ENCODE measurements at regions not wholly inside any gene's neighbourhood (a gene's known extent, or its start where the extent isn't known, plus 50 kb on each side); places are given as distances from the start of the nearest gene placed in this dataset.

DNA sequence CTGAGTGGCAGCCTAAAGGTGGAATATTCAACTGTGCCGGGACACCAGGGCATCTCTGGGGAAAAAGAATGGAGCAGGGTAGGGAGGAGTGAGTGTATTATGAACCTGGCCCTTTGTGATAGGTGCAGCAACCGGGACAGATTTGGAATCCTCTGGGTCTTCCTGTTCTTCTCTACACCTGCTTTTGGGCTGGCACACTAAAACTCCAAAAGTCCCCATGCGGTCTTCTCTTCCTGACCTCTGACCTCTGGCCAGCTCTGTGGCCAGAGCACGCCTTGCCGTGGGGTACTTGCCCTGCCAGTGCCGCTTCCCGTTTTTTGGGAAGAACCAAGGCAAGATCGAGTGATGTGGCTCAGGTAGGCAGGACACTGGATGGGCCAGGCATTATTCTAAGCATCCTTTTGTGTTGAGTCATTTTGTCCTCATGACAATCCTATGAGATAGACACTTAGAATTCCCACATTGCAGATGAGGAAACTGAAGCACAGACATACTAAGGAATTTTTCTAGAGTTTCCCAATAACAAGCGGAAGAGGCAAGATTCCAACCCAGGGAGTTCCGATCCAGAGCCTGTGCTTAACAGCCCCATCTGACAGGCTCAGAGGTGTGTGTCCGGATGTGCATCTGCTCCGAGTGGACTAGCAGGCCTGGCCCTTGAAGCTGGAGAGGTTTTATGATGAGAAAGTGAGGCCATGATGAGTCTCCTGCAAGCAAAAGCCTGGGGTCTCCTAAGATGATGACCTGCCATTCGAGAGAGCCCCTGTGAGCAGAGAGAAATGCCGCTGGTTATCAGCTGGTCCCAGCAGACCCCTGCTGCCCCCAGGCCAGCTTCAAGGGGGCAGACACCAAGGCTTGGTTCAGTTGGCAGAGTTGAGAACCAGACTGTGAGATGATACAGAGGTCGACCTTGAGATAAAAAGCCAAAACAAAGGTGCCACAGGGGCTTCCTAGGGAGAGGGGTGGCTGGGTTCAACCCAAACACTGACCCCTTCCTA lies 67.9 kb upstream of the ESRRB start:
- no peak for DNase-seq

DNA sequence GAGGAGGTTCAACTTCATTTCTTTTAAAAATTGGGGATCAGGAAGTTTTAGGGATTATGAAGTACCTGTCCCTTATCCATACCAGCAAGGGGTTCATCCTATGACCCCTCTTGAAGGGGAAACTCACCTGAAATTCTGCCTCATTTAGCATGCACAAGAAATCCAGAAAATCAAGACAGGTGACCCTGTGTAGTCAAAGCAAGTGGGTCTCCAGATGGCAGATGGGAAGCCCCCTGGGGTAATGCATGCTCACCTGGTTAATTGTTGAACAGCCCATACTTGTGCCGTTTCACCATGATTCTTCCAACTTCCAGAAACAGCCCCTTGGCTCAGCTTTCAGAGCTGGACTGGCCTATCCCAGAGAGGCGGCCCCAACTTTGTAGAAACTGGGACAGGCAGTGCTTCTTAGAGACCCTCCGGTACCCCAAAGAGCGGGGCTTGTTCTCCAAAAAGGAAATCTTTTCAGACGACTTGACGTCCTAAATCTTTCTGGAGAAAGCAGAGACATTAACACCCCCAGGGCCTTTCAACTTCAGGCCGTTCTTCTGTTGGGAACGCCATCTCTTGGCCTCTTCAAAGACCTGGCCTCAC lies 66.3 kb upstream of the ESRRB start:
- DNase-seq: no peak

DNA sequence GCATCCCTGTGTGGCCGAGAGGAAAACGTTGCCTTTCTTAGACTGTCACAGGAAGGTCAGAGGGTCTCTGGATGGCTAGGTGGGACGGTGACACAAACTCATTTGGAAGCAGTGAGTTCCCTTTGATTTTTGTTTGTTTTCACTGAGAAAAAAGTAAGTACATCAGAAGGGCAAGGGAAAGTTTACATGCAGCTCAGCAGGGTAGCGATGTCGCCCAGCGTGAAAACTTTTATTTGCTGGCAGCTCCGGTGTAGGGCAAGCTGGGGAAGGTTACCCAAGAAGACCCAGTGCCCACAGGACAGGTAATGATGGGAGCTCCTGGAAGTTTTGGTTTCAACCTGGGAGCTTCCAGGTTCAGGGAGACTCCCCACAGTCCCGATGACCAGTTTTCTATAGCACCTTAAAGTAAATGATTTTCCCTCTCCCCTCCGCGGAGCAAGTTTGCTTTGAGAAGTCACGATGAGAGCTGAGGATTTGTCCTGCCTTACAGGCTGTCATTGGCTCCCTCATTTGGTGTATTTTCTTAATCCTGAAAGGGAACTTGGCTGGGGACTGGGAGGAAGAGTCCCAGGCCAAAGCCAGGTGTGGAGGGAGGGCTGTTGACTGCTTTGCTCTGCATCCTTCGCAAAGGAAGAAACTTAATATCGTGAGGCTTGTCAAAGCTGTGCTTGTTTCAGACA lies 64.7 kb upstream of the ESRRB start:
- no peak for DNase-seq

DNA sequence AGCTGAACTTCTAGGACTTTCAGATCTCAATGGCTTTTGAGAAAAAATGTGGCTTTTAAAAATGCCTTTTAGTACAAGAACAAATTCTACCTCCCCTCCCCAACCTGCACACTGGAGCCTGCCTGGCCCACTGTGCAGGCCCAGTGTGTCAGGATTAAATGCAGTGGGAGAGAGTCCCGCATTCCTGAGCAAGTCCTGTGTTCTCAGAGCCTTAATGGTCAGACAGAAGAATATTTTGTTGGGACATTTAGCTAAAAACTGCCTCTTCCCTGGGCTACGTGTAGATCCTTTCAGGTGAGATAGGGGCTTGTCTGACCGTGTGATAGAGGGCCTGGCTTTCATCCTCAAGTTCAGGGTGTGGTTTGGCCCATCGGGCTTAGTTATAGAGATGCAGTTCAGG lies 63.1 kb upstream of the ESRRB start:
- DNase-seq: no peak

DNA sequence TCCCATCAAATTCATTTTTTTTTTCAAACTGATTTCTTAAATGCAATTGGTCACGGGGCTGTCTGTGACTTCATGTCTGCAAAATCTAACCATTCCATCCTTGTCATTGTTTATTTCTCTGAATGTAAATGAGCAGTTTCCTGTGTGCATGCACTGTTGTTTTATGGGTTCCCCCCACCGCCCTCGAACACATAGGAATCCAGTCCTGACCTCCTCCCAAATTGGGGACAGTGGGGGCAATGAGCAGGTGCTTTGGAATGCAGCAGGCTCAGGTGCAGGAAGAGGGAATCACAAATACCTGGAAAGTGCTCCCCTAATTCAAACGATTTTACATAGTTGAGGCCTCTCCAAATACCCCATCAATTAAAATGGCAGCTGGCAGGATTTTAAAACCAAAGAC lies 62.6 kb upstream of the ESRRB start:
- no peak for DNase-seq

DNA sequence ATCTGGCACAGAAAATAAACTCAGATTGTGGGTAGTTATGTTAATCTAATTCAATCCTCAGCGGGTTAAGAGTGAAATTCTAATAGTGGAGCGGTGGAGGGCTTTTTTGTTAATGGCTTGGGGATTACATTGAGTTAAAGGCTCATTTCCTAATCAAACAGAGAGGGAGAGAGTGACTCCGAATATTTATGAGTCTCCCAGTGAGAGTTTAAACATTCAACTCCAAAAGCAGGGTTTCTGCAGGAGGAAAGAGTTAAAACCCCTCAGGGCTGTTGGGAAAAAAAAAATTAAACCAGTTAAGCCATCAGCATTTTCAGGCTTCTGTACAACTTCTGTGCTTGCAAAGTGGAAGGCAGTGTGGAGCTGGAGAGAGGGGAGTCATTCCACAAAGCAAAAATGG lies 62.1 kb upstream of the ESRRB start:
- no peak for DNase-seq

DNA sequence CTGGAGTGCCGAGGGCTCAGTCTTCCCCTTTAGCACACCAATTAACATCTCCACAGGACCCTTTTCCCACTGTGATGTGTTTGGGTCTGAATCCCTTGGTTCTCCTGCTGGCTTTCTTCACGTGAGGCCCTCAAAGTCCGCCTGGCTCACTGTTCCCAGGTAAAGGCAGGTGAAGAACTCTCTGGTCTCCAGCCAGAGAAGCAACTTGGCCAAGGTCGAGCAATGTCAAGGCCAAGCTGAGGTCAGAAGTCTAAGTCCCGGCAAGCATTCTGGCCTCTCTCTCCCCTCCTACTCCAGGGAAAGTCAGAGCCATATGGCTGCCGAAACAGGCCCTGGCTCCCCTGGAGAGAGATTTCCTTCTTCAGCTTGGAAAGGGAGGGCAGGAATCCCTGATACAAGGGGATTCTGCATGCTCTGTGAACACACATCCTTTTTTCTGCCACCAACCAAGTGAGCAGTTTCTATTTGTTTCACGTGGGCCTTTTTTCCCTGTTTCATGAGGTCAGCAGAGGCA lies 61.4 kb upstream of the ESRRB start:
- no peak for DNase-seq

DNA sequence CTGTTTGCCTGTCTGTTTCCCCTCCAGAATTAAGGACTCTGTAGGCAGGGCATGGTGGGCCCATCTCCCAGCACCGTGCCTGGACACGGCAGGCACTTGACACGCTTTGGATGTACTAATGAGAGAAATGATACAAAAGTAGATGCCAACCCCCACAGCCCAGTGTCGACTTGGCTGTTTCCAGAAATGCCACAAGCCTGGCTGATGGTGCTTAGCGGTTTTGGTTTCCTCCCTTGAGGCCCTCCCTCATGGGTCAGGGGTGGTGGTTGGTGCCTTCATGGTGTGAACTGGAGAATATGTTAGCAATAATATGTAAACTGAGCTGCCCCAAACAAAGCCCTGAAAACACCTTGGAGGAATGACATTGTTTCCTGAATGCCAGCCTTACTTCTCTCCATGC lies 55.5 kb upstream of the ESRRB start:
- no peak for DNase-seq

DNA sequence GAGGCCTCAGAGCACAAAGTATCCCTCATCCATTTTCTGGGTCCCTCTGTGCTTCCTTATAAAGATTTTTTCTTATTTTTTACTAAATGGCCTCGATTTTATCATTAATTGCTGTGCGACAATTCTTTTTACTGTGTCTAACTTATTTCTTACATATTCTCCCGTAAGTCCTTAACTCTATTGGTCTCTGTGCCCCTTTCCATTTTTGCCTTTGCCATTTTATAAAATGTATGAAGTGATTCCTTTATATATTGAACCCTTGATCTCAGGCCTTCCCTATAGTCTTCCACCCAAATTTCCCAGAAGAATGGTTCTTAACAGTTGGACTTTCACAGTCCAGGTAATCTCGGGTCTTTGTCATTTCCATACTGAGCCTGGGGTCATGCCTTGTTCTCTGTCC lies 55.0 kb upstream of the ESRRB start:
- DNase-seq: no peak

DNA sequence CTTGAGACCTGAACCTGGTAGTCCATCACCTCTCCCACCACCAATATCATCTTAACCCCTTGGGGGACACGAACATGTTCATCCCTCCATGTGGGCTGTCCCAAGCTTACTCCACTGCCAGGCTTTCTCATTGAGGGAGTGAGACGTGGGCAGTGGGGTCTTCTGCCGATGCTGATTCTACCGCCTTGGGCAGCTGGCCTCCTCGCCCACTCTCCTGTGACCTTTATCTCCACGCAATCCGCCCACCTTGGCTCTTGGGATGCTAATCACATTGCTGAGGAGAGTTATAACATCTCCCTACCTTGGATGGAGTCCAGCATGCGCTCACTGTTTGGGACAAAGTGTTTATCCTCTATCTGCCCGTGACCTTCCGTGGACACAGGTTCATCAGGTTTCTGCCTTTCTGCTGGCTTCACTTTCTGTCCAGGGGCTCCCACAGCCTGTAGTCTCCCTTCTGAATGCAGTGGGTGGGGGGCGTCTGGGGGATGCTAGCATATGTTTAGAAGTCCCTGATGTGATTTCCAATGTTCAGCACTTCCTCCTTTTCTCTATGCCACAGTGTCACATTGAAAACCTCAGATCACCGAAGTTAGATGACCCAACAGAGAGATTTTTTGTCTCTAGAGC lies 53.2 kb upstream of the ESRRB start:
- DNase-seq: no peak

DNA sequence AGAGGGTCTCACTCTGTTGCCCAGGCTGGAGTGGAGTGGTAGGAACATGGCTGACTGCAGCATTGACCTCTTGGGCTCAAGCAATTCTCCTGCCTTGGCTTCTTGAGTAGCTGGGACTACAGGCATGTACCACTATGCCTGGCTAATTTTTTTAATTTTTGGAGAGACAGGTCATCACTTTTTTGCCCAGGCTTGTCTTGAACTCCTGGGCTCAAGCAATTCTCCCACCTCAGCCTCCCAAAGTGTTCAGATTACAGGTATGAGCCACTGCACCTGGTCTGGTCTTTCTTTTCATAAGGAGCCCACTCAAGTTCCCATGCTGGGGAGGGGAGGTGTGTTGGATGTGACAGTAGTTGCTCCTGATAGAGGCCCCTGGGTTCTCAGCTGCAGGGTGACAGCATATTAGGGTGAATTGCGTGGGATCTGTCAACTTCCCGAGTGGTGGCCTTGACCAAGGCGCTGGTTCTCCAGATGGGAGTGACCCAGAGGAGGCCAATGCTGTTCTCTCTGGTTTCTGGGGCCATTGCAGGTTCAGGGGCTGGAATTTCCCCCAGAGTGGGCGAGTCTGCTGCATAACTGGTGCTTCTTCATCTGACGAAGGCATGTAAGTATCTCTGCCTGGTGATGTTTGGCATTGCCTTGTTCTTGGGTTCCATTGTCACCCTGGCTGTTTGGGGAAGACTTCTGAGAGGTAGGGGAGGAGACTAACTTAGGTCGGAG lies 52.4 kb upstream of the ESRRB start:
- DNase-seq: no peak

DNA sequence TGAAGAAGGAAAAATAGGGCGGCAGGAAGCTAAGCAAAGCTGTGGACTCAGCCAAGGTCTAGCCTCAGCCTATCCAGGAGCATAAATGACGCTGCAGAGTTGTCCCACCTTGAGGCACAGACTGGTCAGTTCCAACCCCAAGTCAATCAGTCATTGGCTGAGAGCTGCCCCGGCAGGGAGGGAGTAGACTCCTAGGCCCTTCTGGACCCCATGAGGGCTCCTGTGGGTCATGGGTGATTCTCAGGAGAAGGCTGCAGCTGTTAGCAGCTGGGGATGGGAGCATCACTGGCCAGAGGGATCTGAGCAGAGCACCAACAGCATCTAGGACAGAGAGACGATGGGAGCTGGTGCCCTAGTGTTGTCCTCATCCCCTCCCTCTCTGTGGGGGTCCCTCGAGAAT lies 51.8 kb upstream of the ESRRB start:
- DNase-seq: no peak
